ENCODE measurements at regions not wholly inside any gene's neighbourhood (a gene's known extent, or its start where the extent isn't known, plus 50 kb on each side); places are given as distances from the start of the nearest gene placed in this dataset.

GRCh38 chr21:19981938-19982337 lies 1016.3 kb upstream of the NCAM2 start:
- no peak for TF ChIP-seq CTCF (conservative IDR thresholded peaks at IDR 0.05; ENCODE audit: low read depth, low read length)
- H3K4me3 ChIP-seq (ENCODE audit: low read length), result no peak overlapping the region
- no peak for DNase-seq (ENCODE audit: low read depth)

- no peak for TF ChIP-seq CTCF (conservative IDR thresholded peaks at IDR 0.05; ENCODE audit: low read depth, low read length)
- DNase-seq (ENCODE audit: low read depth), result no peak
- no peak overlapping the region for H3K4me3 ChIP-seq (ENCODE audit: low read length)
Measured at GRCh38 chr21:19986396-19986795, 1011.8 kb upstream of the NCAM2 start.

- no peak for DNase-seq (ENCODE audit: low read depth)
- no peak overlapping the region for H3K4me3 ChIP-seq (ENCODE audit: low read length)
- no peak for TF ChIP-seq CTCF (conservative IDR thresholded peaks at IDR 0.05; ENCODE audit: low read depth, low read length)
Measured at GRCh38 chr21:19987671-19988070, 1010.5 kb upstream of the NCAM2 start.

GRCh38 chr21:19992540-19992939 lies 1005.7 kb upstream of the NCAM2 start:
- no peak for TF ChIP-seq CTCF (conservative IDR thresholded peaks at IDR 0.05; ENCODE audit: low read depth, low read length)
- no peak overlapping the region for H3K4me3 ChIP-seq (ENCODE audit: low read length)
- no peak for DNase-seq (ENCODE audit: low read depth)

GRCh38 chr21:19993268-19993667 lies 1004.9 kb upstream of the NCAM2 start:
- no peak for TF ChIP-seq CTCF (conservative IDR thresholded peaks at IDR 0.05; ENCODE audit: low read depth, low read length)
- H3K4me3 ChIP-seq (ENCODE audit: low read length), result no peak overlapping the region
- DNase-seq (ENCODE audit: low read depth), result no peak

GRCh38 chr21:19995253-19995652 lies 1003.0 kb upstream of the NCAM2 start:
- H3K4me3 ChIP-seq (ENCODE audit: low read length), result no peak overlapping the region
- no peak for TF ChIP-seq CTCF (conservative IDR thresholded peaks at IDR 0.05; ENCODE audit: low read depth, low read length)

GRCh38 chr21:19998453-19998852 lies 999.8 kb upstream of the NCAM2 start:
- no peak for DNase-seq (ENCODE audit: low read depth)
- no peak for TF ChIP-seq CTCF (conservative IDR thresholded peaks at IDR 0.05; ENCODE audit: low read depth, low read length)
- H3K4me3 ChIP-seq (ENCODE audit: low read length), result no peak overlapping the region

More at GRCh38 chr21:19995253-19995652, 1003.0 kb upstream of the NCAM2 start:
- DNase-seq (ENCODE audit: low read depth), result no peak
